Rectal smooth muscle tissue (tissue), 1 donor: ENCODE measurements at regions not wholly inside any gene's neighbourhood (a gene's known extent, or its start where the extent isn't known, plus 50 kb on each side); places are given as distances from the start of the nearest gene placed in this dataset.

Experiments
- H3K27ac ChIP-seq: one replicate; pipeline ENCODE4 v1.7.0; 2013; ENCODE audit warnings: low read depth, low read length, inconsistent platforms
- H3K27me3 ChIP-seq: one replicate; pipeline ENCODE4 v1.7.0; 2013; ENCODE audit warnings: low read length; ENCODE audit not compliant: control insufficient read depth, insufficient read depth
- H3K36me3 ChIP-seq: one replicate; pipeline ENCODE4 v1.7.0; 2013; ENCODE audit warnings: low read length; ENCODE audit not compliant: control insufficient read depth, insufficient read depth
- H3K4me1 ChIP-seq: one replicate; pipeline ENCODE4 v1.7.0; 2013; ENCODE audit warnings: low read length; ENCODE audit not compliant: control insufficient read depth, insufficient read depth
- H3K4me3 ChIP-seq: one replicate; pipeline ENCODE4 v1.7.0; 2013; ENCODE audit warnings: low read length
- H3K9ac ChIP-seq: one replicate; pipeline ENCODE4 v1.7.0; 2013; ENCODE audit warnings: low read length

- H3K36me3 ChIP-seq = no peaks in the 10 kb centered on the region
- H3K27me3 ChIP-seq = no peaks in the 10 kb centered on the region
- no peak overlapping the region for H3K9ac ChIP-seq
- H3K4me3 ChIP-seq = no peak overlapping the region
- H3K4me1 ChIP-seq = peaks cover 64% of the 10 kb centered on the region
- peak overlapping the region; percentile 87 for H3K27ac ChIP-seq
Measured at GRCh38 chr2:42925742-42926433, 133.5 kb upstream of the HAAO start.

- Histone ChIP-seq H3K4me1 (peaks cover 55% of the 10 kb centered on the region), H3K4me3 (peak overlapping the region; percentile 17), H3K27me3 (no peaks in the 10 kb centered on the region), H3K36me3 (no peaks in the 10 kb centered on the region), H3K9ac (no peak overlapping the region), H3K27ac (peak overlapping the region; percentile 87)
Measured at GRCh38 chr2:42924418-42924886, 132.1 kb upstream of the HAAO start.

- H3K4me3 ChIP-seq = no peak overlapping the region
- peaks cover 51% of the 10 kb centered on the region for H3K4me1 ChIP-seq
- peak overlapping the region; percentile 87 for H3K27ac ChIP-seq
- no peaks in the 10 kb centered on the region for H3K36me3 ChIP-seq
- H3K9ac ChIP-seq = no peak overlapping the region
- no peaks in the 10 kb centered on the region for H3K27me3 ChIP-seq
Measured at GRCh38 chr2:42923580-42924417, 131.4 kb upstream of the HAAO start.

GRCh38 chr2:42922790-42923579, 130.6 kb upstream of the HAAO start:
- H3K4me1 ChIP-seq = peaks cover 51% of the 10 kb centered on the region
- peak overlapping the region; percentile 87 for H3K27ac ChIP-seq
- no peaks in the 10 kb centered on the region for H3K27me3 ChIP-seq
- H3K9ac ChIP-seq = peak overlapping the region; percentile 13
- no peak overlapping the region for H3K4me3 ChIP-seq
- H3K36me3 ChIP-seq = no peaks in the 10 kb centered on the region

- H3K9ac ChIP-seq = no peak overlapping the region
- peak overlapping the region; percentile 87 for H3K27ac ChIP-seq
- H3K4me1 ChIP-seq = peaks cover 48% of the 10 kb centered on the region
- H3K27me3 ChIP-seq = no peaks in the 10 kb centered on the region
- H3K4me3 ChIP-seq = no peak overlapping the region
- H3K36me3 ChIP-seq = no peaks in the 10 kb centered on the region
Measured at GRCh38 chr2:42922293-42922692, 129.9 kb upstream of the HAAO start.

GRCh38 chr2:42921721-42922120, 129.3 kb upstream of the HAAO start:
- no peak overlapping the region for H3K27ac ChIP-seq
- H3K4me1 ChIP-seq = peaks cover 46% of the 10 kb centered on the region
- H3K4me3 ChIP-seq = no peak overlapping the region
- H3K36me3 ChIP-seq = no peaks in the 10 kb centered on the region
- H3K9ac ChIP-seq = no peak overlapping the region
- H3K27me3 ChIP-seq = no peaks in the 10 kb centered on the region

GRCh38 chr2:42921147-42921520, 128.8 kb upstream of the HAAO start:
- no peak overlapping the region for H3K27ac ChIP-seq
- peaks cover 41% of the 10 kb centered on the region for H3K4me1 ChIP-seq

GRCh38 chr2:42920446-42921146, 128.2 kb upstream of the HAAO start:
- Histone ChIP-seq H3K27me3 (no peaks in the 10 kb centered on the region), H3K4me1 (peaks cover 35% of the 10 kb centered on the region), H3K27ac (no peak overlapping the region), H3K36me3 (no peaks in the 10 kb centered on the region), H3K4me3 (no peak overlapping the region), H3K9ac (no peak overlapping the region)

More at GRCh38 chr2:42921147-42921520, 128.8 kb upstream of the HAAO start:
- Histone ChIP-seq H3K4me3 (no peak overlapping the region), H3K27me3 (no peaks in the 10 kb centered on the region), H3K36me3 (no peaks in the 10 kb centered on the region), H3K9ac (no peak overlapping the region)

- Histone ChIP-seq H3K4me3 (no peak overlapping the region), H3K36me3 (no peaks in the 10 kb centered on the region), H3K4me1 (peaks cover 17% of the 10 kb centered on the region), H3K9ac (no peak overlapping the region), H3K27ac (no peak overlapping the region), H3K27me3 (no peaks in the 10 kb centered on the region)
Measured at GRCh38 chr2:42918671-42919318, 126.4 kb upstream of the HAAO start.

GRCh38 chr2:42918041-42918440, 125.7 kb upstream of the HAAO start:
- Histone ChIP-seq H3K9ac (no peak overlapping the region), H3K27ac (no peak overlapping the region), H3K27me3 (no peaks in the 10 kb centered on the region), H3K4me1 (peaks cover 10% of the 10 kb centered on the region), H3K36me3 (no peaks in the 10 kb centered on the region), H3K4me3 (no peak overlapping the region)

- Histone ChIP-seq H3K9ac (no peak overlapping the region), H3K27ac (no peak overlapping the region), H3K27me3 (no peaks in the 10 kb centered on the region), H3K36me3 (no peaks in the 10 kb centered on the region), H3K4me3 (no peak overlapping the region), H3K4me1 (peaks cover 5% of the 10 kb centered on the region)
Measured at GRCh38 chr2:42917425-42917927, 125.1 kb upstream of the HAAO start.
